ENCODE measurements at regions not wholly inside any gene's neighbourhood (a gene's known extent, or its start where the extent isn't known, plus 50 kb on each side); places are given as distances from the start of the nearest gene placed in this dataset.

DNA sequence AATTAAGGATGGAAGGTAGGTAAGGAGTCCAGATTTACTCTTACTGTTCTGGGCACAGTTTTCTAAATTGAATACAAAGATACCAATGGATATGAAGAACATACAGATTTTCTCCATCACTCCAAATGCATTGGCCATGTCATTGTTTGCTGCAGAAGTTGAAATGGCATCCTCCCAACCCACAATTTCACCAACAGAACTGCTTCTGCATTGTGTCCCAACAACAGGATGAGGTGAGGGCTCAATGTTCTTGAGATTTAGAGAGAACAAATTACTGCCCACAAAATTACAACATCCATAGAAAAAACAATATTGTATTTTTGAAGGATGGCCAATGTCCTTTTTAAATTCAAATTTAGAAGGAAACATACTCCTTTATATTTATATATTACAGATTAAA, 88.9 kb downstream of the NUDT12 start:
- Mint-ChIP-seq H3K9me3 (ENCODE audit: low read depth) (no peaks in the 10 kb centered on the region), H3K27ac (no peak overlapping the region), H3K4me3 (no peak overlapping the region), H3K4me1 (no peaks in the 10 kb centered on the region), H3K27me3 (peaks cover 41% of the 10 kb centered on the region), H3K36me3 (no peaks in the 10 kb centered on the region)
- CTCF ChIA-PET = no interaction called here
- DNase-seq (no peak), ATAC-seq (no peak)

DNA sequence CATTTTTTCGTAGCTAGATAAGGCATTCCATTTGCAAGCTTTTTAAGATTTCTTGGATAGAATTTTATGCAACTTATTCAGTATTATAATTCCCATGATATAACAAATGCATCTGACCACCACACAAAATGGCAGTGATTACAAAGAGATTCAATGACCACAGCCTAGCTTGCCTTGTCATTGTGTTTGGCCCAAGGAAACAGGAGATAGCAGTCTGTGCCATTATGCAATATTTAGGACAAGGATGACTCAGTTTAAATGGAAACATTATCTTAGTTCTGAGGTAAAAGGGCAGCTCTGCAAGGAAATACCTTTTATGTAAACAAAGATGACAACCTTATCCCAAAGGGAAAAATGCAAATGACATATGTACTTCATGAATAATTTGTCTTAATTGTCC, 89.8 kb downstream of the NUDT12 start:
- H3K36me3 Mint-ChIP-seq = no peaks in the 10 kb centered on the region
- CTCF ChIA-PET = interaction anchor here (1.0 to 1.3 kb wide), 2 partner anchors 27 to 241 kb away, joined by 3 to 7 read pairs; no protein-coding TSS in a partner anchor
- H3K27me3 Mint-ChIP-seq = peaks cover 39% of the 10 kb centered on the region
- no peak for ATAC-seq
- DNase-seq = no peak
- no peaks in the 10 kb centered on the region for H3K9me3 Mint-ChIP-seq (ENCODE audit: low read depth)
- H3K4me3 Mint-ChIP-seq = no peak overlapping the region
- H3K27ac Mint-ChIP-seq = no peak overlapping the region
- H3K4me1 Mint-ChIP-seq = no peaks in the 10 kb centered on the region

DNA sequence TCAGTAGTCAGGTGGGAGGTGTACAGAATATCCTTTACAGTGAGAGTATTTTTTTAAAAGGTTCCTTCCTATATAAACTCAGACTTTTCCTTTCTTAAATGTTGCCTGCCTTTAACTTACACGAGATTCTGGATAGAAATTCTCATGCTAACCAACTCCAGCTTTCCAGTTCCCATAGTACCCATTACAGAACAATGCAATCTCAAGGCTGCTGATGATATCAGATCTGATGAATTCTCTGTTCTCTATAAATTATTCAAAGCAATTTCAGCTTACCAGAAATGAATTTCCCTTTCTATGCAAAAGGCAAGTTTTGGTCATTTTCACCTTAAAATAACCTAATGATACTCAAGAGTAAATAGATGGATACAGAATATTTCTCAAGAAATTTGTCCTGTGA, 90.3 kb downstream of the NUDT12 start:
- CTCF ChIA-PET = interaction anchor here (1.0 to 1.3 kb wide), 2 partner anchors 27 to 240 kb away, joined by 3 to 7 read pairs; no protein-coding TSS in a partner anchor
- Mint-ChIP-seq H3K36me3 (no peaks in the 10 kb centered on the region), H3K9me3 (ENCODE audit: low read depth) (no peaks in the 10 kb centered on the region), H3K4me3 (no peak overlapping the region), H3K27me3 (peaks cover 38% of the 10 kb centered on the region), H3K4me1 (no peaks in the 10 kb centered on the region), H3K27ac (no peak overlapping the region)
- DNase-seq (no peak), ATAC-seq (no peak)

DNA sequence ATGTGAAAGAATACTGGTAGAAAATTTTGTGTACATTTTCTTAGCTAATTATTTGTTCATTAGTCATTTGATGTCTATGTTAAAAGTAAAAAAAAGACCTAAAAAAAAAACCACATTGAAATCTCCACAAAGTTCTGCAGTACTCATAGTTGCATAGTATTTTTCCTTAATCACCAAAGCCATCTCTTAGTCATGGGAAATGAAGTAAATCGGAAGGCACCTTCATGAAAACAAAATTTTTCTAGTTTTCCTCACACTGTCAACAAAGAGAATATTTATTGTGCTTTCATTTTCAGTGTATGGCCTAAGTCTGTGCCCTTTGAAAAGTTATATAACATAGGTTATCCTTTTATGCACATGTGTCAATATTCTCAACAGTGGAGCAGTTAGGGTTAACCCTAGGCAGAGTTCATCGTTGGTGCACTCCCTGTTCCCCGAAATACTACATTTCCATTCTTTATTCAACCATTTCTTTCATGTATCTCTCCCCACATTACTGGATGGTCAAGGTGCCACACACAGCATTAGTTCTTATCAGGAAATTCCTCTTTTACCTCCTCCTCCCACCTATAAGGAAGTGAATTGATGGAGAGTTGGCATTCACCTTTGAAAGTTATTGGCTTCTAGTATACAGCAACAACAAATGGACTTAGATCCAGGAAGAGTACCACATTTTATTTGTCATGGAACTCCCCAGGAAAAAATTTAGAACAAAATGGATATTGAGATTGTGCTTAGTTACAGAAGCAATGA, 93.1 kb downstream of the NUDT12 start:
- no peaks in the 10 kb centered on the region for H3K9me3 Mint-ChIP-seq (ENCODE audit: low read depth)
- H3K27me3 Mint-ChIP-seq = peaks cover 32% of the 10 kb centered on the region
- no peak overlapping the region for H3K4me3 Mint-ChIP-seq
- no peaks in the 10 kb centered on the region for H3K4me1 Mint-ChIP-seq
- ATAC-seq (no peak), DNase-seq (no peak)
- CTCF ChIA-PET = no interaction called here
- H3K27ac Mint-ChIP-seq = no peak overlapping the region
- H3K36me3 Mint-ChIP-seq = no peaks in the 10 kb centered on the region

DNA sequence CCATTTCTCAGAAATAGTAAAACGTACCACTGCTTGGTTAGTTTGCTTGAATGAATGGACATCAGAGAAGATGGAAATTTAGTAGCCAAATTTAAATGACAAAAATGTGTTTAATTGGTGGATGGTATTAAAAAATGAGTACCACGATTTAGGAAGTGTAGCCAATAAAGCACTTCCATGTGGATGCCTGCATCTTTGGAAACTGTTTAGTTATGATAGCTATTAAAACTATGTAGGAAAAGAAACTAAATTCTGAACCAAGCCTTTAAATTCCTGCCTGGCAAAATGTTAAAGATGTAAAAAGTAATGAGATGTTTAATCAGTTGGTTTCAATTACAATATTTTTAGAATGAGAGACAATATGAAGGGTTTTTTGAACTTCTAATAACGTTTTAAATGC, 94.8 kb downstream of the NUDT12 start:
- H3K36me3 Mint-ChIP-seq = no peaks in the 10 kb centered on the region
- CTCF ChIA-PET = no interaction called here

DNA sequence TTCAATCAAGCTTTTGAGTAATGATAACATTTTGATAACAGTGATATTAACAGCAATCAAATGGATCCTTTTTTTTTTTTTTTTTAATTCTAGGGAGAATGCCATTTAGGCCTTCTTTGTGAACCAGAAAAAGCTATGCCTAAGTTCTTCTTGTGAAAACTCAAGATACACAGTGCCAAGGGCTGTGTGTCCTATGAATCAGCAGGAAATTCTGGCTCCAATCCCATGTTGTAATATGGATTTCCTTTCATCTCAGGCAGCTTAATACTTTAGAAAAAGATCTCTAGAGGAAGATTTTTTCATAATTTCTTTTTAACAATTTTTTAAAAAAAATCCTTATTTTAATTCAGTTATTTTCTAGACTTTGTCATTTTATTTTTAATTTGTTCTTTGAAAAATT, 96.1 kb downstream of the NUDT12 start:
- no peak for DNase-seq
- H3K27me3 Mint-ChIP-seq = peaks cover 15% of the 10 kb centered on the region
- no peak overlapping the region for H3K4me3 Mint-ChIP-seq
- H3K4me1 Mint-ChIP-seq = no peaks in the 10 kb centered on the region
- CTCF ChIA-PET = interaction anchor here (1.6 kb wide), 1 partner anchor 9 kb away, joined by 4 read pairs; no protein-coding TSS in a partner anchor
- ATAC-seq = no peak
- no peak overlapping the region for H3K27ac Mint-ChIP-seq
- H3K36me3 Mint-ChIP-seq = no peaks in the 10 kb centered on the region
- no peaks in the 10 kb centered on the region for H3K9me3 Mint-ChIP-seq (ENCODE audit: low read depth)

More for the DNA sequence above, 94.8 kb downstream of the NUDT12 start:
- no peak for DNase-seq
- Mint-ChIP-seq H3K27me3 (peaks cover 24% of the 10 kb centered on the region), H3K9me3 (ENCODE audit: low read depth) (no peaks in the 10 kb centered on the region), H3K4me1 (no peaks in the 10 kb centered on the region), H3K27ac (no peak overlapping the region), H3K4me3 (no peak overlapping the region)
- no peak for ATAC-seq

DNA sequence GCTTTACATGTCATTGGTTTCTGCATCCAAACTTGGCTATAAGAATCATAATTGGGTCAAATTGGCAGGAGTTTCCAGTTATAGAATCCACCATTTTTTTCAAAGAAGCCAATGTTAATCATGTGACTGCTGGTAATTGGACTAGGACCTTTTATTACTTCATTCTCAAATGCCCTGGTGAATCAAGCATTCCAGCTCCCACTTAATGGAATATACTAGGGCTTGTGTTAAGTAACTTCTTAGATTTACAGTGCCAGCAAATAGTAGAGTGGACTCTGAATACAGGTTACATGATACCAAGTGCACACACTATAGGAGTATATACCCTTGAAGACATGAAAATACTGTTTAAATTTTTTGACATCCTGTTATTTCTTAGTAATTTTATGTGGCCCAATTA, 96.7 kb downstream of the NUDT12 start:
- Mint-ChIP-seq H3K4me1 (no peaks in the 10 kb centered on the region), H3K36me3 (no peaks in the 10 kb centered on the region), H3K4me3 (no peak overlapping the region), H3K27ac (no peak overlapping the region), H3K27me3 (peaks cover 10% of the 10 kb centered on the region), H3K9me3 (ENCODE audit: low read depth) (no peaks in the 10 kb centered on the region)
- no peak for ATAC-seq
- DNase-seq = no peak
- CTCF ChIA-PET = interaction anchor here (1.6 kb wide), 1 partner anchor 9 kb away, joined by 4 read pairs; no protein-coding TSS in a partner anchor

DNA sequence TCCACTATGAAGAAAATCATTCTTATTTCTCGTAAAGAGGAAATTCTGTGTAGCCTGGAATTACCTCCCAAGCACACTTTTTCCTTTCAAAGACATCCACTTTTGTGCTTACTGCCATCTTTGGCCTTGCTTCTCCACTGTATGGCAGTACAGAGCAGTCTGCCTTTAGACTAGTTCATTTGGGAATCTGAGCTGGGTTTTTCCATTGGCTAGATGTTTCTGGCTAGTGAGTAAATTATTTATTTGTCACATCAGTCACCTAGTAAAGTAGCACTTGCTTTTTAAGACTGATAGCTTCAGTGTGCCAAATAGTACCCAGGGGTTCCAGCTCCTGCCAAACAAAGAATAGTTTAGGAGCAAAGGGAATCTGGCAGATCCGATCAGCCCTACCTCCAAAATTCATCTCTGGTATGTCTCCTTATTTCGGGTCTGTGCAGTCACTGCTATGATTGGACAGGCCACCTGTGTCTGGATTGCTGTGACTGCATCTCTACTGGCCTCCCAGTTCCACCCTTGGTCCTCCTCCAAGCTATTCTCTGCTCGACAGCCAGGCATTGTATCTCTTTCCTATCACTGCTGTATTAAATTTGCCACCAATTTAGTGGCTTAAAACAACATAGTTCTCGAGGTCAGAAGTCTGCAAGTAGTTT, 97.6 kb downstream of the NUDT12 start:
- Mint-ChIP-seq H3K27ac (no peak overlapping the region), H3K4me1 (no peaks in the 10 kb centered on the region), H3K27me3 (peaks cover 18% of the 10 kb centered on the region), H3K36me3 (no peaks in the 10 kb centered on the region), H3K9me3 (ENCODE audit: low read depth) (no peaks in the 10 kb centered on the region), H3K4me3 (no peak overlapping the region)
- no peak for DNase-seq
- ATAC-seq = no peak
- CTCF ChIA-PET = no interaction called here

DNA sequence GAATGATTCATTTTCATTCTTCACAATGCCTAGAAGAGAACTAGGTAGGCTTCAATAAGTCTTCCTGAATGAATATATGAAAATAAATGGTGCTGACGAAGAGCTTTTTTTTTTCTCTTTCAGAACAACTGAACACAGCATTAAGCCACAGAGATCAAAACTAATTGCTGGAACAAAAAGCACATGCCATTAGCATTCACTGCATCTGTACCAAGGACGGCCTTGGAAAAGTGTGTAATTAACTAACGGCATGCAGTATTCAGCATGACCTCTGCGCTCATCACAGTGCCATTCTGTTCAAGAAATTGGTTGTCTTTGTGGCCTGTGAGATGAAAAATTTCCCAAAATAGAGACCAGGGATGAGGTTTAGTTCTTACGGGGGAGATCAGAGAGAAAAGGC, 99.3 kb downstream of the NUDT12 start:
- H3K4me3 Mint-ChIP-seq = no peak overlapping the region
- H3K9me3 Mint-ChIP-seq (ENCODE audit: low read depth) = no peaks in the 10 kb centered on the region
- H3K36me3 Mint-ChIP-seq = no peaks in the 10 kb centered on the region
- no peak overlapping the region for H3K27ac Mint-ChIP-seq
- no peak for DNase-seq
- no peaks in the 10 kb centered on the region for H3K4me1 Mint-ChIP-seq
- peaks cover 12% of the 10 kb centered on the region for H3K27me3 Mint-ChIP-seq
- ATAC-seq = no peak
- CTCF ChIA-PET = no interaction called here

DNA sequence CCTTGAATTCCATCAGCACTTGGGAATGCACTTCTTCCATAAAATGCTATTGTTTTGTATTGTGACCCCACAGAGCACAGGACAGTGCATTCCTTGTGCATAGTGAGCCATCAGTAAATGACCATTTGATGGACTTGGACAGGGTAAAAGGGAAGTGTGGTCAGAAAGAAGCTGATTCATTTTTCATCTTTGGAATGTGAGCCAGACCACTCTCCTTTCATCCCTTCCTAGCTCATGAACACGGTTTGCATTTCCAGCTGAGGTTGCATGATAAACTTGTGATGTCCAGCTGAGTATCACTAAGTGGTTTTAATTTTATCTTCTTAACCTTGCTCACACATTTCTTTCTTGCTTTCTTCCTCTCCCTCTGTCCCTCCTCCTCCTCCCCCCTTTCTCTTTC, 101.3 kb downstream of the NUDT12 start:
- Mint-ChIP-seq H3K27me3 (peaks cover 17% of the 10 kb centered on the region), H3K4me3 (no peak overlapping the region), H3K27ac (no peak overlapping the region), H3K4me1 (no peaks in the 10 kb centered on the region), H3K36me3 (no peaks in the 10 kb centered on the region), H3K9me3 (ENCODE audit: low read depth) (no peaks in the 10 kb centered on the region)
- no peak for DNase-seq
- CTCF ChIA-PET = no interaction called here
- ATAC-seq = no peak

DNA sequence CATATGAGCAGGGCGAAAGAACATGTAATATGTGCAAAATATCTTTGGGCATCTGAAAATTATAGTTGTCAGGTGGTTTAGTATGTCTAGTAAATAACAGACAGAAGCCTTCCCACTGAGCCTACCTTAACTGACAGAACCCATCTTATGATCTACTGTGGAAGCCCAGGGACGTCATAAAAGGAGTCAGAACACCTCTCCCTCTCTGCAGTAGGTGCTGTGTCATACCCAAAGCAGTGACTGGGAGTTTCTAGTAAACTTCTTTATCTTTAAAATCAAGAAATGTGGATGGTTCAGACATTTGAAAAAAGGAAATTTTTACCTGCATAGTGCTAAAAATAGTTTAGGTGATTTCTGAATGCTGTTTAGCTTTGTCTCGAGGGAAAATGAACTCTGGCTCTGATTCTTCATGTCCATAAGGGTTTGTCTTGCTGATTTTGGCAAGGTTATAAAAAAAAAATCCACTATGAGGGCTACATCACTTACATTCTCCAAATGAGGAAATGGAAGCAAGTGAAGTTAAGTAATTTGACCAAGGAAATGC, 104.0 kb downstream of the NUDT12 start:
- DNase-seq (no peak), ATAC-seq (no peak)
- H3K27me3 Mint-ChIP-seq = peaks cover 13% of the 10 kb centered on the region
- CTCF ChIA-PET = no interaction called here
- H3K4me1 Mint-ChIP-seq = no peaks in the 10 kb centered on the region
- H3K27ac Mint-ChIP-seq = no peak overlapping the region
- no peaks in the 10 kb centered on the region for H3K36me3 Mint-ChIP-seq
- no peaks in the 10 kb centered on the region for H3K9me3 Mint-ChIP-seq (ENCODE audit: low read depth)
- no peak overlapping the region for H3K4me3 Mint-ChIP-seq

DNA sequence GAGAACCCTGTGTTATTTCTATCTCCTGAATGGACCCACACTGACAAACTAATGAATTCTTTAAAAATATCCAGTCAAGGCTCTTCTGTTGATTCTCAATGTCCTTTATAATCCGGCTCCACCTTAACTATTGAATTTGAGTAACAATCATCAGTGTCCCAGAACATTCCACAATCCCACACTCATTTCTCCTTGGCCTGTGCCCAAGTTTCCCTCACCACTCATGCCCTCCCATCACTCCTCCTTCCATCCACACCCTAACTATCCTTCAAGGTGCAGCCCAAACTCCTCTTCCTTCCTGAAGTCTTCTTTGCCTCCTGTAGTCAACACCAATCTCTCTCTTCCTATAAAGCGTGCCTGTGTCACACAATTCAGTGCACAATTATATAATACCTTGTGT, 106.1 kb downstream of the NUDT12 start:
- DNase-seq = no peak
- ATAC-seq = no peak
- H3K4me1 Mint-ChIP-seq = no peaks in the 10 kb centered on the region
- no peaks in the 10 kb centered on the region for H3K36me3 Mint-ChIP-seq
- CTCF ChIA-PET = no interaction called here
- peaks cover 12% of the 10 kb centered on the region for H3K27me3 Mint-ChIP-seq
- H3K4me3 Mint-ChIP-seq = no peak overlapping the region
- no peaks in the 10 kb centered on the region for H3K9me3 Mint-ChIP-seq (ENCODE audit: low read depth)
- H3K27ac Mint-ChIP-seq = no peak overlapping the region

DNA sequence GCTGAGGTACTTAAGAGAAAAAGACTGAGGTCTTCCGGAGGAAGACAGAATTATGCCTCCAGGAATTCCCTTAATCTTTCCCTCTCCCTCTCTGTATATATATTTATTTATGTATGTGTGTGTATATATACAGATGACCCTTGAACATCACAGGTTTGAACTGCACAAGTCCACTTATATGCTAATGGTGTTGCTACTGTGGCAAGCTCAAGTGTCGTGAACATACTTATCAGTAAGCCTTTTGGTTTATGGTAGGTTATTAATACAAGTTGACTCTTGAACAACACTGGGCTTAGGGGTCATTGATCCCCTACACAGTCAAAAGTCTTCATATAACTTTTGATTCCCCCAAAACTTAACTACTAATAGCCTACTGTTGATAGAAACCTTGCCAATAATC, 106.8 kb downstream of the NUDT12 start:
- DNase-seq (no peak), ATAC-seq (no peak)
- H3K27ac Mint-ChIP-seq = no peak overlapping the region
- no peak overlapping the region for H3K4me3 Mint-ChIP-seq
- no peaks in the 10 kb centered on the region for H3K9me3 Mint-ChIP-seq (ENCODE audit: low read depth)
- no peaks in the 10 kb centered on the region for H3K4me1 Mint-ChIP-seq
- CTCF ChIA-PET = no interaction called here
- H3K27me3 Mint-ChIP-seq = peaks cover 12% of the 10 kb centered on the region
- no peaks in the 10 kb centered on the region for H3K36me3 Mint-ChIP-seq

DNA sequence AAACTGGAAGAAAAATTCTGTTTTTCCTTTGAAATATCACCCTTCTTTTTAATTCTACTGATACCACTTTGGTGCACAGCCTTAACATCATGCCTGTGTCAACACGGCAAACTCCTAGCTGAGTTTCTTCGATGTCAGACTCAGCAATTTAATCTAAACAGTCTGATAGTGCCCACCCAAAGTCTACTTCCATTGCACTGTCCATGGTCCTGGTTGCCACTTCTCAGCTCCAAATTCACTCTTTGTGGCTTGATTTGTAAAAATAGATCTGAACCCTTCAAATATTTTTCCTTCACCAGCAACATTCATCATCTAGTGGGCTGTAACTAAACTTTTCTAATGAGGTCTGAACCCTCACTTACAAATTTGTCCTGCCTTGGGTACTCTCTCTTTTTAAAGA, 107.8 kb downstream of the NUDT12 start:
- peaks cover 4% of the 10 kb centered on the region for H3K27me3 Mint-ChIP-seq
- H3K9me3 Mint-ChIP-seq (ENCODE audit: low read depth) = no peaks in the 10 kb centered on the region
- no peak for DNase-seq
- no peaks in the 10 kb centered on the region for H3K36me3 Mint-ChIP-seq
- CTCF ChIA-PET = no interaction called here
- H3K4me3 Mint-ChIP-seq = no peak overlapping the region
- no peak overlapping the region for H3K27ac Mint-ChIP-seq
- ATAC-seq = no peak
- H3K4me1 Mint-ChIP-seq = no peaks in the 10 kb centered on the region
